RWPE1 (cell line): ENCODE measurements at regions not wholly inside any gene's neighbourhood (a gene's known extent, or its start where the extent isn't known, plus 50 kb on each side); places are given as distances from the start of the nearest gene placed in this dataset.

Experiments
- CTCF ChIA-PET: fragments of 350-600 bp; sonication (Branson Sonifier 250); formaldehyde crosslinking; extraction: SDS; loops from one replicate; lab custom pipeline; 2021; lab: Yijun Ruan, JAX
- POLR2A ChIA-PET: fragments of 400-600 bp; formaldehyde crosslinking; extraction: SDS; loops from one replicate; lab custom pipeline; 2020; ENCODE audit warnings: antibody characterized with exemption; ENCODE audit not compliant: low non-redundant PET; lab: Yijun Ruan, JAX
- DNase-seq: peaks from one replicate; pipeline ENCODE4 v3.0.0; 2012; ENCODE audit warnings: low spot score
- H3K27ac ChIP-seq: fragments of 450-650 bp; 2 replicates; pipeline ENCODE4 v1.5.1; 2017
- CTCF ChIP-seq: fragments of 450-650 bp; conservative IDR thresholded peaks from 2 replicates; pipeline ENCODE4 v1.5.1; 2017; ENCODE audit warnings: low read depth, mild to moderate bottlenecking

GRCh38 chr12:105423237-105423636, 92.7 kb downstream of the C12orf75 start:
- ChIA-PET POLR2A (no interaction called here), CTCF (interaction anchor here (0.6 kb wide), 1 partner anchor 132 kb away, joined by 3 read pairs; no protein-coding TSS in a partner anchor)
- no peak overlapping the region for H3K27ac ChIP-seq
- DNase-seq = no peak
- TF ChIP-seq CTCF = no peak

- no peak overlapping the region for H3K27ac ChIP-seq
- CTCF ChIA-PET = no interaction called here
- POLR2A ChIA-PET = no interaction called here
- no peak for DNase-seq
- TF ChIP-seq CTCF = no peak
Observed at GRCh38 chr12:105423921-105424320, 93.4 kb downstream of the C12orf75 start.

GRCh38 chr12:105425254-105426174, 95.0 kb downstream of the C12orf75 start:
- POLR2A ChIA-PET = no interaction called here
- no peak overlapping the region for H3K27ac ChIP-seq
- DNase-seq = no peak
- CTCF ChIA-PET = interaction anchor here (0.6 kb wide), 1 partner anchor 11 kb away, joined by 3 read pairs; no protein-coding TSS in a partner anchor
- TF ChIP-seq CTCF = no peak

GRCh38 chr12:105426766-105427165, 96.3 kb downstream of the C12orf75 start:
- TF ChIP-seq CTCF = no peak

GRCh38 chr12:105427883-105428282, 97.4 kb downstream of the C12orf75 start:
- peak; percentile 42 for DNase-seq
- ChIA-PET CTCF (interaction anchor here (0.6 kb wide), 1 partner anchor 708 kb away, joined by 3 read pairs; no protein-coding TSS in a partner anchor), POLR2A (no interaction called here)
- no peak overlapping the region for H3K27ac ChIP-seq
- TF ChIP-seq CTCF = no peak

More at GRCh38 chr12:105426766-105427165, 96.3 kb downstream of the C12orf75 start:
- CTCF ChIA-PET = no interaction called here
- POLR2A ChIA-PET = no interaction called here
- H3K27ac ChIP-seq = no peak overlapping the region
- no peak for DNase-seq

GRCh38 chr12:105428793-105429395, 98.4 kb downstream of the C12orf75 start:
- POLR2A ChIA-PET = no interaction called here
- CTCF ChIA-PET = no interaction called here
- no peak overlapping the region for H3K27ac ChIP-seq
- no peak for TF ChIP-seq CTCF
- DNase-seq = no peak
